ENCODE measurements at regions not wholly inside any gene's neighbourhood (a gene's known extent, or its start where the extent isn't known, plus 50 kb on each side); places are given as distances from the start of the nearest gene placed in this dataset.

DNA sequence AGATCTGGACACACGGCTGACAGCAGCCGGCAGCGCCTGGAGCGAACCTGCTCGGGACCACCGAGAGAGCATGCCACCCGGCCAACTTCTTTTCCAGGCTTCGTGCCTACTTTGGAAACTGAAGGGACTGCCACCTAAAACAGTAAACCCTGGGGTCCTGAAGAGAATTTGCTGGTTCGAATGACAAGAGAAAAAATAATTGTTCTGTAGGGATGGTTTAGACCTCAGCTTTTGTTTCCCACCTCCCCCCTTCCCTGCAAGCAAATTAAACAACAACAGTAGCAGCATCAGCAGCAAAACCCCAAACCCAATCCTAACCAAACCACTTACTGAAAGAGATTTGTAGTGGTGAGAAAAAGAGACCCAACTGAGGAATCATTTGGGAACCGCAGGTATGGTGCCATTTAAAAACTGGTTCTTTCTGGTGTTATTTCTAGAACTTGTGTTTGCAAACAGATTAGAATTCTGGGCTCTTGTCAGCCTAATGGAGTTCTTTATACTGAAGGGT lies 105.6 kb downstream of the LEPR start:
- no peak overlapping the region for H3K4me3 ChIP-seq (ENCODE audit: low read length)
- DNase-seq (ENCODE audit: low read depth): no peak
- TF ChIP-seq CTCF (IDR thresholded peaks at IDR 0.05; ENCODE audit: insufficient read depth, low read depth, low read length, missing control alignments): no peak

- no peak for TF ChIP-seq CTCF (IDR thresholded peaks at IDR 0.05; ENCODE audit: insufficient read depth, low read depth, low read length, missing control alignments)
- no peak overlapping the region for H3K4me3 ChIP-seq (ENCODE audit: low read length)
- no peak for DNase-seq (ENCODE audit: low read depth)
Measured at GRCh38 chr1:65527190-65527589, 106.7 kb downstream of the LEPR start.

DNA sequence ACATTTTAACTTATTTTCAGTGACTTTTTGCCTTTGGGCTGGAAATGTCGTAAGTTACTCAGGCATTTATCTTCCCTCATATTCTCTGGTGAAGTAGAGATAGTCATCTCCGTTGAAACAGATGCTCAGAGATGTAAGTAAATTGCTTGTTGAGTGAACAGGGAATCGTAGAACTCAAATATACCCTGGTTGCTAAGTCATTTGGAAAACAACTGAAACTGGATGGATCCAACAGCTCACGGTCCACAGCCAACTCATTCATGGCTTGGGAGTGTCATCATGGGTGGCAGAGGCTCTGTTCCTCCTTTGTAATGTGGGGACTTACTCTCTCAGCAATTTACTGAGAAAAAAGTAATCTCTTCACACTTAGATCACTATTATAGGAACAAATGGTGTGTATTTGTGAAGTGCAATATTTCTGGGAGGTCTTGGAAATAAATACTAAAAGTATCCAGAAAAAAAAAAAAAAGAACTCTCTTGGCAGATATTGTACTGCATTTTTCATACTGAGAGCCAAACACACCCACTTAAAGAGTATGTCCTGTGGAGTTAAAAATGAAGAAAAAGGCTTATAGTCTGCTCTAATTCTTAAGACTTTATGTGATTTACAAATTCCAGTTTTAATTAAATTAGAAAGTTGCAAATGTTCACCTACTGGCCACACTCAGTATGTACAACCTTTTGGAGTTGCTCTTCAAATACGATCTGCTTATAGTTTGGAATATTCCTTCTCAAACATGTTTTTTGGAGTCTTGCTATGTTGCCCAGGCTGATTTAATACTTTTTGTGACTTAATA lies 107.4 kb downstream of the LEPR start:
- no peak overlapping the region for H3K4me3 ChIP-seq (ENCODE audit: low read length)
- no peak for TF ChIP-seq CTCF (IDR thresholded peaks at IDR 0.05; ENCODE audit: insufficient read depth, low read depth, low read length, missing control alignments)
- DNase-seq (ENCODE audit: low read depth): no peak

- no peak for TF ChIP-seq CTCF (IDR thresholded peaks at IDR 0.05; ENCODE audit: insufficient read depth, low read depth, low read length, missing control alignments)
- no peak overlapping the region for H3K4me3 ChIP-seq (ENCODE audit: low read length)
- no peak for DNase-seq (ENCODE audit: low read depth)
Measured at GRCh38 chr1:65531972-65532570, 111.6 kb downstream of the LEPR start.

GRCh38 chr1:65535981-65536380 lies 115.5 kb downstream of the LEPR start:
- no peak for DNase-seq (ENCODE audit: low read depth)
- H3K4me3 ChIP-seq (ENCODE audit: low read length): no peak overlapping the region
- no peak for TF ChIP-seq CTCF (IDR thresholded peaks at IDR 0.05; ENCODE audit: insufficient read depth, low read depth, low read length, missing control alignments)

DNA sequence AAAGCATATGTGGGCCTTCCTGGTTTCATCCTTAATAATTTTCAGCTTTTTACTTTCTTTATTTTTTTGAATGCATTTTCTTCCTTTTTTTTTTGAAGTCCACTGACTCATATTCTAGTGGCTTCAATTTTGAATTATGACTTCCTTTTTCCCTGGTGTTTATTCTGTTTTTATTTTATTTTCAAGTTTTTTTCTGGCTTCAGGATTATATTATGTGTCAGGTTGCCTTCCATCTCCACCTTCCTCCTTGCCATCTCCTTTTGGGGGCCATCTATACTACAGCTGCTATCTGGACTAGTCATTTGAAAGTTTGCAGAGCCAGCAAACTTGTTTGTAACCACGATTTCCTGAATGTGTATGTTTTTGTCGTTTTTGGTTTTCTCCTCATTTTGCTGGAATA lies 117.6 kb downstream of the LEPR start:
- no peak for TF ChIP-seq CTCF (IDR thresholded peaks at IDR 0.05; ENCODE audit: insufficient read depth, low read depth, low read length, missing control alignments)
- no peak for DNase-seq (ENCODE audit: low read depth)
- no peak overlapping the region for H3K4me3 ChIP-seq (ENCODE audit: low read length)
